GM18519 (cell line): ENCODE measurements at regions not wholly inside any gene's neighbourhood (a gene's known extent, or its start where the extent isn't known, plus 50 kb on each side); places are given as distances from the start of the nearest gene placed in this dataset.

Experiments
- ATAC-seq: cut with Tn5 transposase; IDR thresholded peaks from one replicate; pipeline ENCODE4 v1.9.1; 2021; ENCODE audit warnings: mild to moderate bottlenecking, moderate library complexity; ENCODE audit not compliant: unreplicated experiment, low FRiP score

GRCh38 chr10:3528271-3528670 is 256.7 kb downstream of the KLF6 start:
- no peak for ATAC-seq

GRCh38 chr10:3527869-3528268 is 257.1 kb downstream of the KLF6 start:
- ATAC-seq, result no peak

GRCh38 chr10:3526727-3527501 is 258.1 kb downstream of the KLF6 start:
- no peak for ATAC-seq

GRCh38 chr10:3525832-3526449 is 259.1 kb downstream of the KLF6 start:
- ATAC-seq, result no peak

- no peak for ATAC-seq
Observed at GRCh38 chr10:3524086-3524960, 260.7 kb downstream of the KLF6 start.

- ATAC-seq, result no peak
Observed at GRCh38 chr10:3523309-3524050, 261.5 kb downstream of the KLF6 start.

GRCh38 chr10:3516923-3517255 is 268.1 kb downstream of the KLF6 start:
- ATAC-seq, result no peak

- ATAC-seq, result no peak
Observed at GRCh38 chr10:3516234-3516922, 268.6 kb downstream of the KLF6 start.

GRCh38 chr10:3514691-3515090 is 270.3 kb downstream of the KLF6 start:
- no peak for ATAC-seq

- no peak for ATAC-seq
Observed at GRCh38 chr10:3512263-3512662, 272.7 kb downstream of the KLF6 start.

GRCh38 chr10:3511483-3511882 is 273.5 kb downstream of the KLF6 start:
- no peak for ATAC-seq

- ATAC-seq, result no peak
Observed at GRCh38 chr10:3510741-3511140, 274.3 kb downstream of the KLF6 start.

GRCh38 chr10:3509355-3509754 is 275.7 kb downstream of the KLF6 start:
- ATAC-seq, result no peak

GRCh38 chr10:3503299-3503698 is 281.7 kb downstream of the KLF6 start:
- ATAC-seq, result no peak

- no peak for ATAC-seq
Observed at GRCh38 chr10:3502673-3503072, 282.3 kb downstream of the KLF6 start.

- no peak for ATAC-seq
Observed at GRCh38 chr10:3500408-3500856, 284.6 kb downstream of the KLF6 start.

GRCh38 chr10:3499120-3499519 is 285.9 kb downstream of the KLF6 start:
- ATAC-seq, result no peak

- ATAC-seq, result no peak
Observed at GRCh38 chr10:3497581-3497980, 287.4 kb downstream of the KLF6 start.

- ATAC-seq, result no peak
Observed at GRCh38 chr10:3496138-3496537, 288.9 kb downstream of the KLF6 start.

- ATAC-seq, result no peak
Observed at GRCh38 chr10:3495281-3495680, 289.7 kb downstream of the KLF6 start.
